ENCODE measurements at regions not wholly inside any gene's neighbourhood (a gene's known extent, or its start where the extent isn't known, plus 50 kb on each side); places are given as distances from the start of the nearest gene placed in this dataset.

GRCh38 chr10:78707745-78708144 is 361.0 kb upstream of the ZMIZ1 start:
- DNase-seq = no peak

DNA sequence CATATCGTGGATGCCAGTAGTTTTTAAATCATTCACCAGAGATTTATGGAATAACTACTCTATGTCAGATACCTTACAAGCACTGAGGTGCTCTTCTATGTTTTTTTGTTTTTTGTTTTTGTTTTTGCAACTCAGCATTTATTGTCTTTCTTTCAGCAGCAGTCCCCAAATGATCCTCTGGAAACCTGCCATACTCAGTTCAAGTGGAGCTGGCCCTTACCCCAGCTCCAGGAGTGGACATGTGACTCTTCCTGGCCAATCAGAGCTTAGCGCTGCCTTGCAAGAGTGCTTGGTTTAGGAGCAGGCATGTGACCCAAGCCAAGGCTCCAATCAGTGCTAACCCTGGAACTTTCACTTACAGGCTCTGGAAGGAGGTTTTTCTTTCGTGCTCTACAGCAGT is 356.6 kb upstream of the ZMIZ1 start:
- DNase-seq = no peak

GRCh38 chr10:78713659-78714058 is 355.1 kb upstream of the ZMIZ1 start:
- DNase-seq = no peak

GRCh38 chr10:78714225-78714624 is 354.5 kb upstream of the ZMIZ1 start:
- DNase-seq = no peak

DNA sequence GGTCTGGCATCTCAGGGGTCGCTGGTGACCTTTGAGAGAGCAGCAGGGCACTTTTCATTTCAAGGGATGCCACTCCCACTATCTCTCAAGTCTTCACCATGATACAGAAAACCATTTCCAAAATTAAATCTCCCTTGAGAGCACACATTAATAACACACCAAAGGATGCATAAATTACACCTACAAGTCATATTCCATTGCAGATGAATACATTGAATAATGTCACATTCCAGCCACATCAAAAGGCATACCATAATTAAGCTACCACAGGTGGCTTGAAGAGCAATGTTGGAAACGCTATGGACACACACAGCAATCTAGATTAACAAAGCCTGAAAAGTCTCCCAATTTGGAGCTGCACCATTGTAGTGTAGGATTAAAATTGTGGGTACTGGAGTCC is 353.3 kb upstream of the ZMIZ1 start:
- DNase-seq = no peak

DNA sequence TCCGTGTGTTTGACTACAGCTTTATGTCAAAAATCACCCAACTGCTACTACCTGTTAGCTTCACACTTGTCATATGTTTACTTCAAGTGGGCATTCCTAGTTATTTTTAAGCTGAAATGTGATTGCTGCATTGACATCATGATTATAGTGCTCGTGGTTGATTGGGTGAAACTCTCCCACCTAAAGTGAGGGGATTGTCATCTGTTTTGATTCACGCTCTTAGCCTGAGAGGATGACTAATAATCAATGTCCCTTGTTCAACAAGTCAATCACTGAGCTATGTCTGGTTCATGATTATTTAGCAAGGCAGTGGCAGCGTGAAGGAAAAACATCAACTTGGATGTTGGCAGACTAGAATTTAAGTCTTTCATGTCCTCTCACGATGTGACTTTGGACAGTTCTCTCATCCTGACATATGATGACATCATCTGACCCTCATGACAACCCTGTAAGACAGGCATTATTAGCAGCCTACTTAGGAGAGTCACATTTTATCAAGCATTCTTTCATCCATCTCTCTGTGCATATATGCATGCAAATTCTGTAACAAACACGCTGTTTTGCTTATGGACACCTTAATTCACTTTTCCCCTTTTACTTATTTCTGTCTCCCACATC is 352.6 kb upstream of the ZMIZ1 start:
- no peak for DNase-seq

DNA sequence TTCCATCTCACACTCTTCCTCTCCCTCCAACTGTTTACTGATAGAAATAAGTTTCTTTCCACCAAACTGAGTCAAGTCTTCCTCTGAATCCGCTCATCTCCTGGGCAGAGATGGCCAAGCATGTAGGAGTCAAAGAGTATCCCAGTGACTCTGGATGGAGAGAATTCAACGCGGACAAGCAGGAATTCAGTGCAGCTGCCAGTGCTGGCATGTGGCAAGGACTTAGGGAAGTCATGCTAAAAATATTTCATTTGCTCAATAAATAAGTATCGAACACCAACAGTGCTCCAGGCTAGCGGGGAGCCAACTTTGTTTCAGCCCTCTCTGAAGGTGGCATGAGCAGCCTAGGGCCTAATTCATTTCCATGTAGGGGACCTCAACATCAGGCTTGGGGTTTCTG is 351.6 kb upstream of the ZMIZ1 start:
- DNase-seq = no peak

DNA sequence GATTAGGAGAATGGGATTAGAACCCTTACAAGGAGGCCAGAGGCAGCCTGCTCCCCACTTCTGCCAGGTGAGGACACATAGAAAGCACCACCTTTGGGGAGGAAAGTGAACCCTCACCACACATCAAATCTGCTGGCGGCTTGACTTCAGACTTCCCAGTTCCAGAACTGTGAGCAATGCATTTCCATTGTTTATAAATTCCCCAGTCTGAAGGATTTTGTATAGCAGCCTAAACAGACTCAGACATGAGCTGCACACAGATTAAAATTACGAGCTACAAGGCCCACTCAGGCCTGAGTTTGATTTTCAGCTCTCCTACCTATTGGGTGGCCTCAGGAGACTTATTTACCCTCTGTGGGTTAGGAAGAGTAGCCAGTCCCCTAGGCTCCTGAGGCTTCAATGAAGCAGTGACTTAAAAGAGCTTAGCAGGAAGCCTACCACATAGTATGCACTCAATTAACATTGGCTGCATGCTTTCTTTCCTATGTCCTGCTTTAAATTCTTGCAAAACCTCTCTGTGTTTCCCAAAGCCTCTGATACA is 350.7 kb upstream of the ZMIZ1 start:
- no peak for DNase-seq

DNA sequence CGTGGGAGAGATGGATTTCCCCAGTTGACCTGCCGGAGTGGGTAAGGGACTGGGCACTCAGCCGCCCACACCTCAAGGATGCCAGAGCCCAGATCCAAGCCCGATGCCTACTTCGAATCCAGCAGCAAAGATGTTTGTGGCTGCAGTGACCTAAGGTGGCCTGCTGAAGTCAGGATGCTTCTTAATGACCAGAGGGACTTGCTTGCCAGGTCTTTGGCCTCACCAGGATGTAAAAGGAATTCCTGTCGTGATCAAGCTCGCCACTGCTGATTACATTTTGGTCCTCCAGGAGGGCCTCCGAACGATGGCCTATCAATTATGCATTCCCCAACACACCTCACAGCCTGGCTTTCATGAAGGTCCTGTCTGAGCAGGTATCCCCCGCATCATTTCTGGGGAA is 349.5 kb upstream of the ZMIZ1 start:
- no peak for DNase-seq

DNA sequence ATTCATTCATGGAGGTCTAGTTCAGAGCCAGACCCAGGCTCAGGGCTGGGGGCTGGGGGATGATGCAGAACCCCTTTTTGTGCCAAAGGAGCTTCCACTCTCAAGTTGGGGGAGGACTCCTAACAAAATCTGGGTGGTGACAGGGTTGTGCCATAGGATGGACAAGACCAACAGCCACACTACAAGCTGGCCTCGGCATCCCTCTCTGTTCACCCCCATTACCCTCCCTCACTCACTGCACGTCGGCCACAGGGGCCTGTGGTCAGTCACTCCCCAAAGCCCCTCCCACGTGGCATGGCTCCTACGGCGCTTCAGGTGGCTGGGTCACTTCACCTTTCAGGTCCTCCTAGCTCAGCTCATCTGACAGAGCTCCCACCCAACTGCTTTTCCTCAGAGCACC is 348.7 kb upstream of the ZMIZ1 start:
- DNase-seq = no peak

DNA sequence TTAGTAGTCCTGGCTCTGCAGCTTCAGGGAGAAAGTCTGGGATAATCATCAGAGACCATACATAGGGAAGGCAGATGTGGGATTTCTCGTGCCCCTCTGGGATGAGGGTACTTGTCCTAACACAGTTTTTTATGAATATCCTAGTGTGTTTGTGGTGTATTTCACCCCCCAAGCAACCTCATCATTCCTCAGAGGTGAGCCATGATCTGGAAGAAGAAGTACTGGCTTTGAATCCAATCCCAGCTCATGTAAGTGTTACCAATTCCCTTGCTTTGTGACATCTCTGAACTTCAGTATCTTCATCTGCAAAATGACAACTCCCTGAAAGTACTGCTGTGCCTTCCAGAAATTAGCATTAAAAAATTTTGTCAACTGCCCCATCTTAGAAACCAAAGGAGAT is 347.5 kb upstream of the ZMIZ1 start:
- DNase-seq = no peak

DNA sequence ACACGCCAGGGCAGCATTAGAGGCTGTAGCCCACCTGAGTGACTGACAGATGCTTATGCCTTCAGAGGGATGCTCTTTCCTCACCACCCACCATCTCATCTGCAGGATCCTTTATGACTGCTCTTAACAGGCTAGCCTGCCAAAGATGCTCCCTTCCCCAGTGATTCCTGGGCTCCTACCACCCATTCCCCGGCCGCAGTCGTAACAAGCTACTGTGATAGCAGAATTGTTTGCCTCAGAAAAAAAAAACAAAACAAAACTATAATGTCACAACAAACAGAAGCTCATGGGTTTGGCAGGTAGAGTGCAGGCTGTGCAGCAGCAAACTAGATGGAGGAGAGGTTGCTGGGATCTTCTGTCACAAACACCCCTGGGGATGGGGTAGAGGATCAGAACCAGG is 343.9 kb upstream of the ZMIZ1 start:
- no peak for DNase-seq

DNA sequence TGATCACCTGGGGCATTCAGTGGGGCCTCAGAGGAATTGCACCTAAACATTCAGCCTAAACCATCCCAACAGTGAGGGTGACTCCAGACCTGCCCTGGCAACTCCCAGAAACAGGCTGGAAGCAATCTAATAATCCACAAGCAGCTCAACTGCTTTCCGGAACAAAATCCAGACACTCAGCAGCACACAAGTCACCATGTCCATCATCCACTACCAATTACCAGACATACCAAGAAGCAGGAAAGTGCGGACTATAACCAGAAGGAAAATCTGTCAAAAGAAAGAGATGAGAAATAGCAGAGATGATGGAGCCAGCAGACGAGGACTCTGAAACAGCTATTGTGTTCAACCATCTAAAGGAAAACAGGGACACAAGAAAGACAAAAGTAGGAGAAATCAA is 342.6 kb upstream of the ZMIZ1 start:
- no peak for DNase-seq

DNA sequence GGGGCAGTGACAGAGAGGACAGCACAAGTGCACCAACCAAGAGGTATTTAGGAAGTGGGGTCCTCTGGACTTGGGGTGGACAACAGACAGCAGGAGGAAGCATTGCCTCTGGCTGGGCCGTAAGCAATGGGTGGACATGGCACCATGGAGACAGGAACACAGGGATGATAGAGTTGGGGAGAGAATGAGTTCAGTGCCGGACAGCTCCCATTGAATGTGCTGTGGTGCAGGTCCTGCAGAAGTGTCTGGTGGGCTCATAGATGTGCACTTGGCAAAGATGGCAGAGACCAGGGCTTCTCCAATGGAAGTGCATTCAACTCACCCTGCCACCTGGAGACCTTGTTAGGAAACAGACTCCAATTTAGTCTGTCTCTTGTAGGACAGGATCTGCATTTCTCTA is 341.5 kb upstream of the ZMIZ1 start:
- no peak for DNase-seq

DNA sequence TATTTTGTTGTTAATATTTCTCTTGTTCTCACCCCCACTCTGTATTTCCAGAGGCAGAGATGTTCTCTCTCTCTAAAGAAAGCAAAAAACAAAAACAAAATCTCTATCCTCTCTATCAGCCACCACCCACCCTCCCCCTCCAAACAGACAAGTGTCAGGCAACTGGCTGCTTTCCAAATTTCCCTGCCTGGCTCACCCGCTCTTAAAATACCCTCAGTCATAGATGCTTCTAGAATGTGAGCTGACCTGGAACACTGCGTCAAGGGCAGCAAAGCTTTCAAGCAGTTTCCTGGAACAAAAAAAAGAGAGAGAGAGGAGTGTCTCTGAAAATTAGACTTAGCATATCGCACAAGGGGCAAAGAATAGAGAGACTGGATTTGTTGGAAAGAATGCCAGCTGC is 341.0 kb upstream of the ZMIZ1 start:
- no peak for DNase-seq

- DNase-seq = no peak
Measured at GRCh38 chr10:78728176-78728575, 340.6 kb upstream of the ZMIZ1 start.

GRCh38 chr10:78729366-78729765 is 339.4 kb upstream of the ZMIZ1 start:
- no peak for DNase-seq

GRCh38 chr10:78729800-78730199 is 339.0 kb upstream of the ZMIZ1 start:
- DNase-seq = no peak

DNA sequence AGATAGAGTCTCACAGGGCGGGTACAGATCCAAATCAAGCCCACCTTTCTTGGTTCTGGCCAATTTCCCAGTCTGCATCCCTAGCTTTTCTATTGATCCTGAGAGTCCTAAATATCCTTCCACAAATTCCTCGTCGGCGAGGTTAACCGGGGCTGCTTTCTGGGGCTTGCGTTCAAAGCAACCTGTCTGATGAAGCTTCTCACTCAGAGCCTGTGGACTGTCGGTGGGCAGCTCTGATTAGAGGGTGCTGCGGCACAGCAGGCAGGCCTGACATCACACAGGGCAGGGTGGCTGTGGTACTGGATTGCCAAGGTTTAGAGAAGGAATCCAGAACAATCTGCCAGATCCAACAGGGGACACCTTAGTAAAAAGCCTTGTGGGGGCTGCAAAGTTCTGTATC is 338.0 kb upstream of the ZMIZ1 start:
- no peak for DNase-seq

DNA sequence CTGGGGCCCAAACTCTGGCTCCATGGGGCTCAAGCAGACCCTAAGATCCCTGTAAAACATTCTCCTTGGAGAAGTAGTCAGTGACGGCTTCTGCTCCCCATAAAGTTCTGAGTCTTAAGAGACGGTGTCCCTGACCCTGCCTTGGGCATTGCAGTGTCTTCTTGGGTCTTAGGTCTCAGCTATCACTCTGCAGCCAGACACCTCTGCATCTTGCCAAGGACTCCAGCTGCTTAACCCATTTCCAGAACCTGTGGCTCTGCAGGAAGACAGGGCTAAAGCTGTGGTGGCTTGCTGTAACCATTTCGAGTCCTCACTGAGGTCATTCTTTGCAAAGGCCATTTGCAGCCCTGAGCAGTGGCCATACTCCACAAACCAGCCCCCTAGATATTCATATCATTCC is 337.1 kb upstream of the ZMIZ1 start:
- no peak for DNase-seq

DNA sequence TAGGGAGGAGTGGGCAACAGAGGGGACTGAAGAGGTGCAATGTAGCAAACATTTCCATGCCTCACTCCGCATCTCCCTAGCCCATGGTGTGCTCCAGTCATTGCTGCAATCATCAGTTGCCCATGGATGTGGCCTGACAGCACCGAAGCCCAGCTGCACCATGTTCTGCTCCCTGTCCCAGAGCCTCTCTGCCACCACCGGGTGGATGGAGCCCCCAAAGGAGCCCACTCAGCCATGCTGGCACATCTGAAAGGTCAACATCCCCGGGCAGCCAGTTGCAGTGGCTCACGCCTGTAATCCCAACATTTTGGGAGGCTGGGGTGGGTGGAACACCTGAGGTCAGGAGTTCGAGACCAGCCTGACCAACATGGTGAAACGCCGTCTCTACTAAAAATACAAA is 336.4 kb upstream of the ZMIZ1 start:
- DNase-seq = no peak

DNA sequence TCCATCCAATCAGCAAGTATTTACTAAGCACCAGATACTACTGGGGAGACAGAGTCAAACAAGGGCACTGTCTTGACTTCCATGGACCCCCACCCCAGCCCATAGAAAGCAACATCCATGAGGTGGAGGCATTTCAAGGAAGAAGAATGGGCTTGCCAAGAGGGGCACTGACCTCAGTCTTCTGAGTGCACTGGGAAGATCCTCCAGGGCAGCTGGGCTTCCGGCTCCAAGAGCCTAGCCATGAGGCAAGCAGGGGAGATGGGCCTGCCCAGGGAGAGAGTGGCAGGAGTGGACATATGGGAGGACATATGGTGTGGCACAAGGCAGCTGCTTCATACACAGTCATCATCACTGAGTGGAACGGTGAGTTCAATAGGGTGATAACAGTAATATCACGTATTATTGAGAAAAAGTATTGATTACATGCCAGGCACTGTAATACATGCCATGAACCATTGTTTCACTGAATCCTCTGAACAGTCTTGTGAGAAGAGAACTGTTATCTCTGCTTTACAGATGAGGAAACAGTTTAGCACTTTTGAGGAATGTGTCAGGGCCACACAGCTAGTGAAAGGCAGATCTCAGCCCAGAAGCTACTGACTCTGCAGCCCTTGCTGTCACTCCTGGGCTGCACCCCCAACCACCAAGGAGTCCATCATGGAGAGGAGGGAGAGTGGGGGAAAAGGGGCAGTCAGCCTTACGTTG is 331.7 kb upstream of the ZMIZ1 start:
- DNase-seq = no peak

- no peak for DNase-seq
Measured at GRCh38 chr10:78737883-78738856, 330.6 kb upstream of the ZMIZ1 start.

Data from right lung (tissue), 2 donors.